ENCODE measurements at regions not wholly inside any gene's neighbourhood (a gene's known extent, or its start where the extent isn't known, plus 50 kb on each side); places are given as distances from the start of the nearest gene placed in this dataset.

GRCh38 chr11:123354371-123354975 is 75.6 kb upstream of the GRAMD1B start:
- TF ChIP-seq GATA2 (IDR thresholded peaks at IDR 0.05; ENCODE audit: low read depth, low read length) (no peak), GATA3 (IDR thresholded peaks at IDR 0.05; ENCODE audit: low read depth, low read length) (no peak)
